ENCODE measurements at regions not wholly inside any gene's neighbourhood (a gene's known extent, or its start where the extent isn't known, plus 50 kb on each side); places are given as distances from the start of the nearest gene placed in this dataset.

GRCh38 chr7:4566714-4567113 lies 115.4 kb upstream of the FOXK1 start:
- no peaks in the 10 kb centered on the region for H3K4me1 Mint-ChIP-seq
- no peaks in the 10 kb centered on the region for H3K27me3 ChIP-seq (ENCODE audit: insufficient read depth)
- H3K9me3 Mint-ChIP-seq: peaks cover 85% of the 10 kb centered on the region
- H3K36me3 Mint-ChIP-seq (ENCODE audit: low read depth): peaks cover 28% of the 10 kb centered on the region
- H3K4me3 ChIP-seq: no peak overlapping the region
- no peaks in the 10 kb centered on the region for H3K4me1 ChIP-seq (ENCODE audit: insufficient read depth)
- no peaks in the 10 kb centered on the region for H3F3A ChIP-seq (replicated peaks; ENCODE audit: low read depth)
- H2AFZ ChIP-seq: no peak overlapping the region
- H3K36me3 ChIP-seq (ENCODE audit: insufficient read depth): no peaks in the 10 kb centered on the region
- no peak for TF ChIP-seq REST (IDR thresholded peaks at IDR 0.05; ENCODE audit: unreplicated experiment)
- no peak for TF ChIP-seq NANOG (IDR thresholded peaks at IDR 0.05; ENCODE audit: borderline replicate concordance)
- no peak for TF ChIP-seq ZNF114 (CRISPR knock-in tag; IDR thresholded peaks at IDR 0.05)
- no peak for TF ChIP-seq CREB1 (CRISPR knock-in tag; IDR thresholded peaks at IDR 0.05; ENCODE audit: low read depth)
- no peak for TF ChIP-seq STAT1 (IDR thresholded peaks at IDR 0.05; ENCODE audit: unreplicated experiment)
- no peak for TF ChIP-seq CTCF (conservative IDR thresholded peaks at IDR 0.05; ENCODE audit: low read depth in 2 of 2)
- no peak for TF ChIP-seq EZH2 (IDR thresholded peaks at IDR 0.05; ENCODE audit: low read depth, unreplicated experiment)
- no peak for TF ChIP-seq POLR2AphosphoS5 (IDR thresholded peaks at IDR 0.05; ENCODE audit: low read depth)
- no peak for TF ChIP-seq ZNF331 (CRISPR knock-in tag; IDR thresholded peaks at IDR 0.05; ENCODE audit: low read depth)
- TF ChIP-seq, protein P1, sequence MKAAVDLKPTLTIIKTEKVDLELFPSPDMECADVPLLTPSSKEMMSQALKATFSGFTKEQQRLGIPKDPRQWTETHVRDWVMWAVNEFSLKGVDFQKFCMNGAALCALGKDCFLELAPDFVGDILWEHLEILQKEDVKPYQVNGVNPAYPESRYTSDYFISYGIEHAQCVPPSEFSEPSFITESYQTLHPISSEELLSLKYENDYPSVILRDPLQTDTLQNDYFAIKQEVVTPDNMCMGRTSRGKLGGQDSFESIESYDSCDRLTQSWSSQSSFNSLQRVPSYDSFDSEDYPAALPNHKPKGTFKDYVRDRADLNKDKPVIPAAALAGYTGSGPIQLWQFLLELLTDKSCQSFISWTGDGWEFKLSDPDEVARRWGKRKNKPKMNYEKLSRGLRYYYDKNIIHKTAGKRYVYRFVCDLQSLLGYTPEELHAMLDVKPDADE (IDR thresholded peaks at IDR 0.05): no peak
- no peak for TF ChIP-seq EZH2phosphoT487 (IDR thresholded peaks at IDR 0.05; ENCODE audit: unreplicated experiment)
- no peak for TF ChIP-seq ZNF462 (CRISPR knock-in tag; IDR thresholded peaks at IDR 0.05)
- TF ChIP-seq JUNB (IDR thresholded peaks at IDR 0.05; ENCODE audit: unreplicated experiment): no peak
- H3K79me2 ChIP-seq (replicated peaks; ENCODE audit: insufficient read depth): no peaks in the 10 kb centered on the region
- H3K4me2 ChIP-seq: no peak overlapping the region
- no peak overlapping the region for H3K4me3 Mint-ChIP-seq
- H3K27me3 Mint-ChIP-seq (ENCODE audit: insufficient read depth, low read depth, poor library complexity): peaks cover 3% of the 10 kb centered on the region
- no peak overlapping the region for H3K27ac Mint-ChIP-seq
- ATAC-seq (no peak), DNase-seq (ENCODE audit: low spot score) (no peak)
- H3K9me2 ChIP-seq (ENCODE audit: insufficient read depth): no peaks in the 10 kb centered on the region
- H3K27ac ChIP-seq (ENCODE audit: low read depth): no peak overlapping the region
- no peaks in the 10 kb centered on the region; the same call in 1 of the 2 replicates for H4K20me1 ChIP-seq (replicated peaks; ENCODE audit: insufficient read depth)
